ENCODE measurements at regions not wholly inside any gene's neighbourhood (a gene's known extent, or its start where the extent isn't known, plus 50 kb on each side); places are given as distances from the start of the nearest gene placed in this dataset.
A peak's percentile ranks its signal among the peaks of the same experiment; 100 is the strongest.

- no peak for DNase-seq
Measured at GRCh38 chr6:156028335-156029131, 572.9 kb upstream of the NOX3 start.

GRCh38 chr6:156027248-156027626, 571.6 kb upstream of the NOX3 start:
- no peak for DNase-seq

- no peak for DNase-seq
Measured at GRCh38 chr6:156026486-156027247, 571.0 kb upstream of the NOX3 start.

GRCh38 chr6:156024339-156024738, 568.7 kb upstream of the NOX3 start:
- no peak for DNase-seq

- no peak for DNase-seq
Measured at GRCh38 chr6:156021746-156022396, 566.2 kb upstream of the NOX3 start.

GRCh38 chr6:156017838-156018237, 562.2 kb upstream of the NOX3 start:
- no peak for DNase-seq

- DNase-seq, result no peak
Measured at GRCh38 chr6:156016186-156016976, 560.7 kb upstream of the NOX3 start.

GRCh38 chr6:156013155-156013554, 557.5 kb upstream of the NOX3 start:
- DNase-seq, result peak in 1 of 2 experiments; percentile 28

- DNase-seq, result no peak
Measured at GRCh38 chr6:156009656-156010055, 554.0 kb upstream of the NOX3 start.

- no peak for DNase-seq
Measured at GRCh38 chr6:156004796-156005195, 549.2 kb upstream of the NOX3 start.

- DNase-seq, result no peak
Measured at GRCh38 chr6:155996151-155996550, 540.5 kb upstream of the NOX3 start.

- DNase-seq, result no peak
Measured at GRCh38 chr6:155995281-155995680, 539.6 kb upstream of the NOX3 start.

GRCh38 chr6:155994086-155994485, 538.4 kb upstream of the NOX3 start:
- DNase-seq, result no peak

GRCh38 chr6:155993240-155993639, 537.6 kb upstream of the NOX3 start:
- DNase-seq, result no peak

GRCh38 chr6:155985660-155986138, 530.1 kb upstream of the NOX3 start:
- DNase-seq, result no peak

- DNase-seq, result no peak
Measured at GRCh38 chr6:155980768-155981079, 525.1 kb upstream of the NOX3 start.

- DNase-seq, result no peak
Measured at GRCh38 chr6:155980014-155980767, 524.6 kb upstream of the NOX3 start.

GRCh38 chr6:155975506-155975905, 519.9 kb upstream of the NOX3 start:
- no peak for DNase-seq

GRCh38 chr6:155974811-155975323, 519.2 kb upstream of the NOX3 start:
- DNase-seq, result no peak

- DNase-seq, result no peak
Measured at GRCh38 chr6:155974359-155974758, 518.7 kb upstream of the NOX3 start.

- DNase-seq, result no peak
Measured at GRCh38 chr6:155970876-155971708, 515.5 kb upstream of the NOX3 start.
